Neural cell (in vitro differentiated cells): ENCODE measurements at regions not wholly inside any gene's neighbourhood (a gene's known extent, or its start where the extent isn't known, plus 50 kb on each side); places are given as distances from the start of the nearest gene placed in this dataset.

ENCODE experiments used
- H2AFZ ChIP-seq: fragments of 200-600, 300-800 bp; sonication (generic), shearing (Covaris generic); 2 replicates; pipeline ENCODE4 v1.6.0; 2014; ENCODE audit warnings: low read depth, mild to moderate bottlenecking, antibody characterized with exemption, low read length, moderate library complexity
- H3F3A ChIP-seq: fragments of 200-600 bp; shearing (Covaris generic); 2 replicates; pipeline ENCODE4 v1.6.1; 2016; ENCODE audit warnings: mild to moderate bottlenecking, moderate library complexity, mixed read lengths, antibody characterized with exemption, low read length; ENCODE audit not compliant: insufficient read depth, poor library complexity, severe bottlenecking
- H3K27ac ChIP-seq: fragments of 200-600, 300-800 bp; sonication (generic), shearing (Covaris generic); 2 replicates; pipeline ENCODE4 v1.5.1; 2014; ENCODE audit warnings: mild to moderate bottlenecking, low read length, moderate library complexity
- H3K27me3 ChIP-seq: fragments of 300-800, 200-600 bp; sonication (generic), shearing (Covaris generic); 2 replicates; pipeline ENCODE4 v1.6.0; 2014; ENCODE audit warnings: mild to moderate bottlenecking, low read depth, low read length, moderate library complexity; ENCODE audit not compliant: insufficient read depth
- H3K36me3 ChIP-seq: fragments of 300-800, 200-600 bp; sonication (generic), shearing (Covaris generic); 2 replicates; pipeline ENCODE4 v1.5.1; 2014; ENCODE audit warnings: mild to moderate bottlenecking, antibody characterized with exemption, low read length, moderate library complexity; ENCODE audit not compliant: insufficient read depth
- H3K4me2 ChIP-seq: fragments of 300-800, 200-600 bp; sonication (generic), shearing (Covaris generic); 2 replicates; pipeline ENCODE4 v1.6.0; 2014; ENCODE audit warnings: mild to moderate bottlenecking, low read length
- H3K4me3 ChIP-seq: fragments of 300-800, 200-600 bp; sonication (generic), shearing (Covaris generic); 2 replicates; pipeline ENCODE4 v1.5.1; 2014; ENCODE audit warnings: mild to moderate bottlenecking, low read length, moderate library complexity
- H3K79me2 ChIP-seq: fragments of 200-600 bp; shearing (Covaris generic); replicated peaks from 2 replicates; pipeline ENCODE4 v1.6.0; 2014; ENCODE audit warnings: mild to moderate bottlenecking, low read length, moderate library complexity; ENCODE audit not compliant: insufficient read depth
- H3K9ac ChIP-seq: fragments of 300-800, 200-600 bp; sonication (generic), shearing (Covaris generic); 2 replicates; pipeline ENCODE4 v1.6.1; 2016; ENCODE audit warnings: mild to moderate bottlenecking, low read length, mixed read lengths
- H3K9me2 ChIP-seq: fragments of 200-600 bp; shearing (Covaris generic); 2 replicates; pipeline ENCODE4 v1.6.1; 2016; ENCODE audit warnings: mild to moderate bottlenecking, low read length, mixed read lengths; ENCODE audit not compliant: insufficient read depth
- H3K9me3 ChIP-seq: fragments of 200-600, 300-800 bp; sonication (generic), shearing (Covaris generic); 2 replicates; pipeline ENCODE4 v1.6.1; 2016; ENCODE audit warnings: mild to moderate bottlenecking, mixed run types, low read length, moderate library complexity, mixed read lengths
- H4K20me1 ChIP-seq: fragments of 200-600 bp; shearing (Covaris generic); 2 replicates; pipeline ENCODE4 v1.6.1; 2016; ENCODE audit warnings: mild to moderate bottlenecking, mixed run types; ENCODE audit not compliant: insufficient read depth
- CTCF ChIP-seq: fragments of 450-650 bp; IDR thresholded peaks from 2 replicates; pipeline ENCODE4 v1.5.1; 2014; ENCODE audit warnings: antibody characterized with exemption, mild to moderate bottlenecking, moderate library complexity; ENCODE audit not compliant: poor library complexity, severe bottlenecking
- EP300 ChIP-seq: fragments of 450-650 bp; conservative IDR thresholded peaks from 2 replicates; pipeline ENCODE4 v1.6.1; 2014; ENCODE audit warnings: antibody characterized with exemption, mild to moderate bottlenecking, moderate library complexity; ENCODE audit not compliant: poor library complexity, severe bottlenecking
- EZH2 ChIP-seq: fragments of 200-600, 300-800 bp; shearing (Covaris generic), sonication (generic); IDR thresholded peaks from 2 replicates; pipeline ENCODE4 v1.6.1; 2014; ENCODE audit warnings: antibody characterized with exemption, low read length, borderline replicate concordance, mild to moderate bottlenecking; ENCODE audit not compliant: insufficient read depth, poor library complexity, severe bottlenecking
- MXI1 ChIP-seq: fragments of 450-650 bp; conservative IDR thresholded peaks from 2 replicates; pipeline ENCODE4 v1.6.1; 2014; ENCODE audit warnings: antibody characterized with exemption, mild to moderate bottlenecking; ENCODE audit not compliant: poor library complexity, severe bottlenecking
- POLR2AphosphoS5 ChIP-seq: IDR thresholded peaks from 2 replicates; pipeline ENCODE4 v1.6.1; 2012
- RAD21 ChIP-seq: fragments of 450-650 bp; conservative IDR thresholded peaks from 2 replicates; pipeline ENCODE4 v1.6.1; 2014; ENCODE audit warnings: antibody characterized with exemption, mild to moderate bottlenecking, moderate library complexity
- REST ChIP-seq: IDR thresholded peaks from 2 replicates; pipeline ENCODE4 v1.6.1; 2012; ENCODE audit warnings: borderline replicate concordance
- SMC3 ChIP-seq: fragments of 450-650 bp; conservative IDR thresholded peaks from 2 replicates; pipeline ENCODE4 v1.6.1; 2014; ENCODE audit warnings: antibody characterized with exemption, mild to moderate bottlenecking, moderate library complexity; ENCODE audit not compliant: poor library complexity
- TAF1 ChIP-seq: IDR thresholded peaks from 2 replicates; pipeline ENCODE4 v1.6.1; 2012; ENCODE audit warnings: low read depth

GRCh38 chr5:61820836-61821235, 485.2 kb upstream of the KIF2A start:
- Histone ChIP-seq H3K27ac (no peak overlapping the region), H3K36me3 (no peaks in the 10 kb centered on the region), H3K27me3 (no peaks in the 10 kb centered on the region), H3K9me2 (no peaks in the 10 kb centered on the region), H3K4me2 (no peak overlapping the region), H3K9ac (peak overlapping the region; percentile 1), H3K79me2 (no peaks in the 10 kb centered on the region), H4K20me1 (no peaks in the 10 kb centered on the region), H3F3A (no peaks in the 10 kb centered on the region), H3K9me3 (no peaks in the 10 kb centered on the region), H3K4me3 (no peak overlapping the region), H2AFZ (peak overlapping the region; percentile 24)
- TF ChIP-seq POLR2AphosphoS5 (no peak), EZH2 (no peak), EP300 (no peak), RAD21 (no peak), SMC3 (no peak), TAF1 (no peak), REST (no peak), MXI1 (no peak), CTCF (no peak)

GRCh38 chr5:61821561-61821960, 484.4 kb upstream of the KIF2A start:
- TF ChIP-seq TAF1 (no peak), EP300 (no peak), RAD21 (no peak), SMC3 (no peak), EZH2 (no peak), MXI1 (no peak), REST (no peak), CTCF (no peak), POLR2AphosphoS5 (no peak)
- Histone ChIP-seq H3K27me3 (no peaks in the 10 kb centered on the region), H4K20me1 (no peaks in the 10 kb centered on the region), H3K9ac (no peak overlapping the region), H3K4me2 (no peak overlapping the region), H3K9me3 (no peaks in the 10 kb centered on the region), H2AFZ (no peak overlapping the region), H3F3A (no peaks in the 10 kb centered on the region), H3K27ac (no peak overlapping the region), H3K9me2 (no peaks in the 10 kb centered on the region), H3K4me3 (no peak overlapping the region), H3K79me2 (no peaks in the 10 kb centered on the region), H3K36me3 (no peaks in the 10 kb centered on the region)
